22Rv1 (cell line): ENCODE measurements at regions not wholly inside any gene's neighbourhood (a gene's known extent, or its start where the extent isn't known, plus 50 kb on each side); places are given as distances from the start of the nearest gene placed in this dataset.
"Not testable (repeated sequence)": the region's sequence is repeated elsewhere in the genome, so short reads cannot be mapped to it uniquely, and the experiment has no call there.

Experiments
- ZFX ChIP-seq: fragments of 450-650 bp; IDR thresholded peaks from 2 replicates; pipeline ENCODE4 v1.6.1; 2017; ENCODE audit warnings: antibody characterized with exemption, borderline replicate concordance
- TF ChIP-seq, protein P1 (sequence below): fragments of 450-650 bp; IDR thresholded peaks from 2 replicates; pipeline ENCODE4 v1.5.1; 2017; ENCODE audit warnings: mild to moderate bottlenecking

DNA sequence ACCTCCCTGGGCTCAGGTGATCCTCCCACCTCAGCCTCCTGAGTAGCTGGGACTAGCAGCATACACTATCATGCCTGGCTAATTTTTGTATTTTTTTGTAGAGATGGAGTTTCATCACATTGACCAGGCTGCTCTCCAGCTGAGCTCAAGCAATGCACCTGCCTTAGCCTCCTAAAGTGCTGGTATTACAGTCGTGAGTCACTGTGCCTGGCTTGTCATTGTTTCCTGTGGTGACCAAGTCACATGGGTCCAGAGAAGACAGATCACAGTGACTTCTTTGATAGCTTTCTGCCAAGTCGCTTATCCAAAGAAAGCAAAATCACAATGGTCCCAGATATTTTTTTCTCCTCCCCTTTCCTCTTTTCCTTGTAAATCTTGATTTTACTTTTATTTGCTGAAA lies 96.7 kb upstream of the NBPF11 start:
- TF ChIP-seq, protein P1, sequence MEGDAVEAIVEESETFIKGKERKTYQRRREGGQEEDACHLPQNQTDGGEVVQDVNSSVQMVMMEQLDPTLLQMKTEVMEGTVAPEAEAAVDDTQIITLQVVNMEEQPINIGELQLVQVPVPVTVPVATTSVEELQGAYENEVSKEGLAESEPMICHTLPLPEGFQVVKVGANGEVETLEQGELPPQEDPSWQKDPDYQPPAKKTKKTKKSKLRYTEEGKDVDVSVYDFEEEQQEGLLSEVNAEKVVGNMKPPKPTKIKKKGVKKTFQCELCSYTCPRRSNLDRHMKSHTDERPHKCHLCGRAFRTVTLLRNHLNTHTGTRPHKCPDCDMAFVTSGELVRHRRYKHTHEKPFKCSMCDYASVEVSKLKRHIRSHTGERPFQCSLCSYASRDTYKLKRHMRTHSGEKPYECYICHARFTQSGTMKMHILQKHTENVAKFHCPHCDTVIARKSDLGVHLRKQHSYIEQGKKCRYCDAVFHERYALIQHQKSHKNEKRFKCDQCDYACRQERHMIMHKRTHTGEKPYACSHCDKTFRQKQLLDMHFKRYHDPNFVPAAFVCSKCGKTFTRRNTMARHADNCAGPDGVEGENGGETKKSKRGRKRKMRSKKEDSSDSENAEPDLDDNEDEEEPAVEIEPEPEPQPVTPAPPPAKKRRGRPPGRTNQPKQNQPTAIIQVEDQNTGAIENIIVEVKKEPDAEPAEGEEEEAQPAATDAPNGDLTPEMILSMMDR, result not testable (repeated sequence)
- not testable (repeated sequence) for TF ChIP-seq ZFX
